Right lobe of liver (tissue), 6 donors: ENCODE measurements at regions not wholly inside any gene's neighbourhood (a gene's known extent, or its start where the extent isn't known, plus 50 kb on each side); places are given as distances from the start of the nearest gene placed in this dataset.

Source experiments
- ATAC-seq, 4 donors: fragments of 200-7000 bp; cut with Tn5 transposase; one replicate each; pipeline ENCODE4 v1.9.1; 2020; ENCODE audit warnings: mild to moderate bottlenecking in 4 of 4, moderate library complexity in 4 of 4
- DNase-seq, 3 donors: peaks; one replicate each; pipeline ENCODE4 v3.0.0-alpha.2; 2020
- H3K27ac ChIP-seq, 3 donors: fragments of 200-600 bp; one replicate each; pipeline ENCODE4 v1.8.0; 2022
- H3K27me3 ChIP-seq, 2 donors: fragments of 200-600 bp; one replicate each; pipeline ENCODE4 v1.8.0; 2022
- H3K36me3 ChIP-seq, 4 donors: fragments of 200-600 bp; sonication (generic) in 1 of 4; one replicate each; pipeline versions ENCODE4 v1.5.1 to v1.8.0; 2017 to 2022; ENCODE audit warnings: control low read depth in 1 of 4
- H3K4me1 ChIP-seq, 4 donors: fragments of 200-600 bp; sonication (generic) in 1 of 4; one replicate each; pipeline versions ENCODE4 v1.5.1 to v1.8.0; 2017 to 2022; ENCODE audit warnings: control low read depth in 1 of 4
- H3K4me3 ChIP-seq, 3 donors: fragments of 200-600 bp; one replicate each; pipeline ENCODE4 v1.8.0; 2022
- H3K9me3 ChIP-seq, 4 donors: fragments of 200-600 bp; sonication (generic) in 1 of 4; one replicate each; pipeline versions ENCODE4 v1.5.1 to v1.8.0; 2017 to 2022; ENCODE audit warnings: control low read depth in 1 of 4
- POLR2A ChIP-seq: fragments of 450-650 bp; IDR thresholded peaks from one replicate; pipeline ENCODE4 v1.6.1; 2017; ENCODE audit warnings: antibody characterized with exemption, mild to moderate bottlenecking
- WGBS: methylation state at CpG from one replicate; pipeline ENCODE4 v1.1.6; 2018; ENCODE audit warnings: low coverage, low lambda C conversion rate; ENCODE audit not compliant: insufficient coverage; ENCODE audit errors: missing lambda C conversion rate; 5-methylcytosine and 5-hydroxymethylcytosine counted together
- intact Hi-C, 2 donors: fragments of 100-400 bp; cut with DNase I; formaldehyde crosslinking; loops; one replicate each; pipeline versions ENCODE4 v1.11.2 to v1.14.1; 2022
- TF ChIP-seq, protein P1 (sequence below), 4 donors: fragments of 200-600 bp in 3 of 4; fragments of 450-650 bp in 1 of 4; IDR thresholded peaks; one replicate each; pipeline versions ENCODE4 v1.5.1 to v1.8.0; 2016 to 2022; ENCODE audit warnings: antibody characterized with exemption in 4 of 4, mild to moderate bottlenecking in 2 of 4
- donor health status: DM: no; HTN: yes; CAD: no.
- donor health status: DM: no; HTN: no; CAD: no.
- donor health status: DM: no; HTN: no; CAD: no.
- donor health status: DM: no; HTN: yes; CAD: no.
- donor health status: DM: no; HTN: yes; CAD: no.

DNA sequence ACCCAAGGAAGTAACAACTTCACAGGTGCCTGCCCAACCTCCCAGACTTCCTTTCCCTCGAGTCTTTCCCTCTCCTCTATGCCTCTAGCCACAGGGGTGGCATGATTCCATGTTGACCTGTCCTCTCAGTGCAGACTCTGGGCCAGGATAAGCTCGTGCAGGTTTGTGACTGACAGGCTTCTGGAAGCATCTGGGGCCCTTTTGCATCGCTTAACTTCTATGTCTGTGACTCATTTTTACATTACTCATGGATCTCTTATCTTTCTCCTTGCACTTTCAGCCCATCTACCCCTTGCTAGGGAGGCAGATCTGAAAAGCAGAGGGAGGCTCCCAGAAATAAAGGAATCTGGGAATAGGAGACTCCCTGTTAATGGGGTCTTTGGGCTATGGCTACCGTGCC, 98.5 kb upstream of the RIOK3 start:
- H3K4me3 ChIP-seq = no peak overlapping the region
- no peak for TF ChIP-seq POLR2A
- TF ChIP-seq, protein P1, sequence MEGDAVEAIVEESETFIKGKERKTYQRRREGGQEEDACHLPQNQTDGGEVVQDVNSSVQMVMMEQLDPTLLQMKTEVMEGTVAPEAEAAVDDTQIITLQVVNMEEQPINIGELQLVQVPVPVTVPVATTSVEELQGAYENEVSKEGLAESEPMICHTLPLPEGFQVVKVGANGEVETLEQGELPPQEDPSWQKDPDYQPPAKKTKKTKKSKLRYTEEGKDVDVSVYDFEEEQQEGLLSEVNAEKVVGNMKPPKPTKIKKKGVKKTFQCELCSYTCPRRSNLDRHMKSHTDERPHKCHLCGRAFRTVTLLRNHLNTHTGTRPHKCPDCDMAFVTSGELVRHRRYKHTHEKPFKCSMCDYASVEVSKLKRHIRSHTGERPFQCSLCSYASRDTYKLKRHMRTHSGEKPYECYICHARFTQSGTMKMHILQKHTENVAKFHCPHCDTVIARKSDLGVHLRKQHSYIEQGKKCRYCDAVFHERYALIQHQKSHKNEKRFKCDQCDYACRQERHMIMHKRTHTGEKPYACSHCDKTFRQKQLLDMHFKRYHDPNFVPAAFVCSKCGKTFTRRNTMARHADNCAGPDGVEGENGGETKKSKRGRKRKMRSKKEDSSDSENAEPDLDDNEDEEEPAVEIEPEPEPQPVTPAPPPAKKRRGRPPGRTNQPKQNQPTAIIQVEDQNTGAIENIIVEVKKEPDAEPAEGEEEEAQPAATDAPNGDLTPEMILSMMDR (IDR thresholded peaks at IDR 0.05) = no peak
- intact Hi-C loops = loop anchor here in 1 of 2 donors (5.0 kb wide), 1 partner anchor 222 kb away; no protein-coding TSS in a partner anchor
- no peak for DNase-seq
- 51% methylated on average over 4 of the region's 4 CpGs for WGBS
- no peaks in the 10 kb centered on the region for H3K9me3 ChIP-seq
- no peaks in the 10 kb centered on the region for H3K36me3 ChIP-seq
- no peaks in the 10 kb centered on the region for H3K27me3 ChIP-seq
- no peak overlapping the region for H3K27ac ChIP-seq
- peak in 1 of 4 donors; percentile 13 for ATAC-seq
- peaks cover 0 to 37% (median 13%) of the 10 kb centered on the region in 4 donors for H3K4me1 ChIP-seq

DNA sequence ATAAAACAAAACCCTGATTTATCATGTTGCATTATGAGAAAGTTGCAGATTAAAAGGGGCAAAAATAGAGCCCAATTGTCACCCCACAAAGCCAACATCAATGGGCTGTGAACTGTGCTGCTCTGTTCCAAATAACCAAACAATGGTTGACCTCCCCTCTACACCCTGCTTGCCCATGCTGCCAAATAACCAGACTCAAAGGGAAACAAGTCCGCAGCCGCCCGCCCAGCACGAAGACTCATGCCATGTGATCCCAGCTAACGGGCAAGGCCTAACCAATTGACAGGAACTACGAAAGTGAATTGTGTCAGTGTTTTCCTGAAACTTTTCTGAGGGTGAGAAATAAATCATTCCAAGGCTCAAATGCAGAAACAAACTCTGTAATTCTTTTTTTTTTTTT, 97.9 kb upstream of the RIOK3 start:
- no peaks in the 10 kb centered on the region for H3K36me3 ChIP-seq
- H3K9me3 ChIP-seq = no peaks in the 10 kb centered on the region
- ATAC-seq (no peak), DNase-seq (no peak)
- H3K4me3 ChIP-seq = no peak overlapping the region
- intact Hi-C loops = loop anchor here in 1 of 2 donors (5.0 kb wide), 1 partner anchor 223 kb away; no protein-coding TSS in a partner anchor
- peaks cover 0 to 37% (median 13%) of the 10 kb centered on the region in 4 donors for H3K4me1 ChIP-seq
- H3K27me3 ChIP-seq = no peaks in the 10 kb centered on the region
- TF ChIP-seq, protein P1 (IDR thresholded peaks at IDR 0.05) = no peak
- TF ChIP-seq POLR2A = no peak
- WGBS = no CpG with 5 or more reads among the region's 6 CpGs
- no peak overlapping the region for H3K27ac ChIP-seq

DNA sequence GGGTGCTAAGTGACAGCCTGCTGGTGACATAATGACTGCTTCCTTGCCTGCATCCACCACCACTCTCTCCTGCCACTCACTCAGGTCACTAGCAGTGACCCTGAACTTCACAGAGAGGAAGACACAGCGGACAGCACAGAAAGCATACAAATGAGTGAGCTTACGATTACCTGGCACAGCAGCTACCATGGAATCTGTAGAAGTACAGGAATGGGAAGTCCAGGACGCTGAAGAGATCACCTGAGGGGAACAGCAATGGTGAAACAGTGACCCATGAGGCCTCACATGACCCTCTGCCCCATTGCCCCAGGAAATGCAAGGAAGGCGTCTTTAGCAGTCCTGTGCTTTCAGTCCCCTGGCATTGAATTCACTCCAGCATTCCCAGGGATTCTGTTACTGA, 96.7 kb upstream of the RIOK3 start:
- Histone ChIP-seq H3K4me3 (no peak overlapping the region), H3K36me3 (no peaks in the 10 kb centered on the region), H3K4me1 (peaks cover 0 to 37% (median 13%) of the 10 kb centered on the region in 4 donors), H3K27ac (peak overlapping the region; percentile 64 to 72 (median 64)), H3K27me3 (no peaks in the 10 kb centered on the region), H3K9me3 (no peaks in the 10 kb centered on the region)
- TF ChIP-seq POLR2A = no peak
- TF ChIP-seq, protein P1 (IDR thresholded peaks at IDR 0.05) = no peak
- no peak for DNase-seq
- peak in 3 of 4 donors; percentile 5 to 20 (median 11) for ATAC-seq
- intact Hi-C loops = loop anchor here in 1 of 2 donors (5.0 kb wide), 1 partner anchor 224 kb away; no protein-coding TSS in a partner anchor
- 17% methylated on average over 2 of the region's 4 CpGs for WGBS

DNA sequence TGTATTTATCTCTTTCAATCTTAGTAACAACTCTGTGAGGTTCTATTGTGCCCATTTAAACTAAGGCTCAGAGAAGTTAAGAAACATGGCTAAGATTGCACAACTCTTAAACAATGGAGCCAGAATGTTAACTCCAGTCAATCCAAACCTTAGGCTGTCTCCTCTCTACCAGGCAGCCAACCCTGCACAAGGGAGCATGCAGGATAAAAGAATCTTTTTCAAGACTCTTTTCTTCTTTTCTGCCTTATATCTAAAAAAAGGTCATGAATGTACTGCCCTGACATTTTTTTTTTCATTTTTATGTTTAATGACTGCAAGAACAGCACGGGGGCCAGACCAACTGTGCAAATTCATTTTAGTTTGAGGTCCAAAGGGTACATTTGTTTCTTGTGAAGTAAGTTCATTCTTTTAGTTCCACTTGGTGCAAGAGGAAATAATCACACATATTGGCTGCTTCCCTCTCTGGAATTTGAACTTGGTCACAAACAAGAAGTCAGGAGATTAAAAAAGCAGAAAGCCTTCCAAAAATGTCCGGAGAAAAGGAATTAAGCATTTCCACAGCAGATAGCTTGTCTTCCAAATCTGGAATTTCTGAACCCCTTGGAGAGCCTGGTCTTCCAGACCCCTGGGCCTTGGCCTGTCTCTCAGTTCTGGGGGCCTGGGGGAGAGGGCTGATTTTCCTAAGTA, 96.0 kb upstream of the RIOK3 start:
- Histone ChIP-seq H3K27me3 (no peaks in the 10 kb centered on the region), H3K4me3 (peak overlapping the region in 1 of 3 donors; percentile 17), H3K4me1 (peaks cover 0 to 37% (median 13%) of the 10 kb centered on the region in 4 donors), H3K27ac (peak overlapping the region; percentile 64 to 72 (median 64)), H3K36me3 (no peaks in the 10 kb centered on the region), H3K9me3 (no peaks in the 10 kb centered on the region)
- ATAC-seq (peak; percentile 42 to 65 (median 55)), DNase-seq (no peak)
- 7% methylated on average over 2 of the region's 2 CpGs for WGBS
- TF ChIP-seq, protein P1 (IDR thresholded peaks at IDR 0.05) = no peak
- no peak for TF ChIP-seq POLR2A
- intact Hi-C loops = loop anchor here in 1 of 2 donors (5.0 kb wide), 1 partner anchor 225 kb away; no protein-coding TSS in a partner anchor
